PFSK-1 (cell line): ENCODE measurements at regions not wholly inside any gene's neighbourhood (a gene's known extent, or its start where the extent isn't known, plus 50 kb on each side); places are given as distances from the start of the nearest gene placed in this dataset.

Experiments used
- FOXP2 ChIP-seq: optimal IDR thresholded peaks from 2 replicates; pipeline ENCODE3; 2011; ENCODE audit warnings: borderline replicate concordance, control low read depth, inconsistent platforms; ENCODE audit not compliant: insufficient read depth; ENCODE audit errors: extremely low read length, extremely low read depth
- POLR2AphosphoS5 ChIP-seq: IDR thresholded peaks from 2 replicates; pipeline ENCODE4 v1.6.1; 2012; ENCODE audit warnings: low read depth, mild to moderate bottlenecking, control low read depth, low read length, moderate library complexity
- REST ChIP-seq, 2 experiments: IDR thresholded peaks; 2 replicates each; pipeline versions ENCODE4 v1.6.1 to v1.8.0; 2011 to 2012; ENCODE audit warnings: low read depth in 2 of 2, low read length in 2 of 2, control low read depth in 1 of 2, inconsistent platforms in 1 of 2, mild to moderate bottlenecking in 1 of 2, moderate library complexity in 1 of 2; ENCODE audit not compliant: insufficient read depth in 1 of 2
- SIN3A ChIP-seq: IDR thresholded peaks from 2 replicates; pipeline ENCODE4 v1.6.1; 2012; ENCODE audit warnings: mild to moderate bottlenecking, low read length, moderate library complexity, borderline replicate concordance; ENCODE audit not compliant: insufficient read depth
- TAF1 ChIP-seq: IDR thresholded peaks from 2 replicates; pipeline ENCODE4 v1.6.1; 2012; ENCODE audit warnings: low read length, control low read depth, borderline replicate concordance; ENCODE audit not compliant: insufficient read depth

DNA sequence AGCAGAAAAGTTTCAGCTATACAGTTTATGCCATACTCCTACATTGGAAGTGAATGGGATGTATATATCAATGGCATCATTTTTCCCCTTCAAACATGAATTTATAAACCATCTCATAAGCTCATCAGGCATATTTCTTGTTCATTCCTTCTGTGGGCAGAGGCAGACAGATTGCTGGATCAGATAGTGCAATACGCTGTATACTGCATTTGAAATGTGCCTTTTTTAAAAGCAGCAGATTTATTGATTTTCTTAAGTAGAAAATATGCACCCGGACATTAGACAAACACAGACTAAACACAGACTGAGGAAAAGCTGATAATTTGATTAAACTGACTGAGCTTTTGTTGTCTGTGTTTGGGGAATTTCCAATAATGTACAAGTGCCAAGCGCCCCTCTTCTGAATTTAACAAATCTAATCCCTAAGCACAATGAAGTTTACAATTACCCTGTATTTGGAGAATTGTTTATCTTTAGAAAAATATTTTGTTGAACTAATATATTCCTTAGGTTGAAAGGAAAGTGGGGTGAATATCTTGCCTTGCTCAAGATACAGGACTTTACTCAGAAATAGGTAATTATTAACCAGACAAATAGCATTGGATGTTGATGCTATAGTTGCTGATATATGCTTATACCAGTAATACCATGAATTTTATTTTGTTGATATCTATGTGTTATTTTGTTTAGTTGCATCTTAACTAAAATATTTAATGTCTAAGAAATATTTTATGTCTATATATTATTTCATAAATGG, 566.6 kb upstream of the MEF2C start:
- no peak for TF ChIP-seq SIN3A
- no peak for TF ChIP-seq TAF1

DNA sequence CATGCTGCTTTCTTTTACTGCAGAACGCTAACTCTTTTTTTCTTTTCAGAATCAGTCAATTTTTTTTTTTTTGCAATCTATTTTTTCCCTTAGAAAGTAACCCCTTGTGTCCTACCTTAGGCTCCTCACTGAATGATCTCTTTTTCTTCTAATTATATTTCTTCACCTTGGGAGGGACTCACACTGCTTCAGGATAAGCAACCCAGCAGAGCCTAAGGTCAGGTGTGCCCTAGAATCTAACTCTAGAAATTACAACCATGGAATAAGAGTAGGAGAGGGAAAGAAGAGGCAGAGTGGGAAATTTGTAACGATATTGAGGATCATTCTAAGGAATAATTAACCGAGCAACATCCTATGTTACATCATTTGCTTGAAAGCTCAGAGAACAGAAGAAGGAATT, 564.0 kb upstream of the MEF2C start:
- TF ChIP-seq REST (IDR thresholded peaks at IDR 0.05; ENCODE audit: insufficient read depth in 1 of 2, low read depth in 2 of 2, low read length in 2 of 2) (no peak), FOXP2 (no peak), TAF1 (no peak), POLR2AphosphoS5 (no peak)

DNA sequence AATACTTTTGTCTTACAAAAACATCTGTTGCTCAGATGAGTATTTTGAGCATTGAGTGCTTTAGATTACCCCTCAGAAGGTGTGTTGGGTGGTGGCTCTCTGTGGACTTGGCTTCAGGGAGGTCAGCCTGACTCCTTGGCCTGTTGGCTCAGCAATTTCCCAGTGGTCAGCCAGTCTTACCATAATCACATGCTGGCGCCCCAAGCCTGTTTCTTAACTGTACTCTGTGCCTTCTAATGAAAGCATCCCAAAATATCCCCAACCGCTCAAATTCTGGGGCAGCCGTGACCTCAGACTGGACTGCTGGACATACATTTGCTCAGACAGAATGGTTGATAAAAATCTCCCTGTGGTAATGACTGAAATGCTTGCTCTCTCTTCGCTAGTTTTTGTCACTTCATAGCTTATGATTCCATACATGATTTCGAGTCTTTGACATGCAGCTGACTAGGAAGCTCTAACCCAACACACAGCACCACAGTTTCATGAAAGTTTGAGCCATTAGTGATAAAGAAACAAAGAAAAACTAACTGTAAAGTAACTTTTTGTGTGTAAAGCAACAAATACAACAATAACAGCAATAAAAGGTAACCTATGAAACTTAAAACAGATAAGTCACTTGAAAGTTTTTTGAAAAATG, 562.2 kb upstream of the MEF2C start:
- TF ChIP-seq TAF1 (no peak), FOXP2 (no peak), REST (IDR thresholded peaks at IDR 0.05; ENCODE audit: insufficient read depth in 1 of 2, low read depth in 2 of 2, low read length in 2 of 2) (no peak), POLR2AphosphoS5 (no peak), SIN3A (no peak)

DNA sequence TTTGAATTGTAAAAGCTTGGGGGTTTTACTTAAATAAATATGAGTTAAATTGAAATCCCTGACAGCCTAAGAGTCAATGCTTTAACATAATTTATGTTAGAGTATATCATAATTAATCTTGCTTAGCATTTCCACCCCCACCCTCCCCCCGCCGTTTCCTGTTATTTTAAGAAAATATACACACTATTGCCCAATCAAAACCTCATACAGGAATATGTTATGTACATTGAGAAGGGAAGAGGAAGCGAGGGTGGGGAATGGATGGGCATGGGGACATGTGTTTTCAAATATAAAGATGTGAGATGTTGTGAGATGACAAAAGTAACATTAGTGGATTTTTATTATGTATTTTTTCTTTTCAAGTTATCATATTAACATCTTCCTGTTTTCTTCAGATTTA, 561.1 kb upstream of the MEF2C start:
- TF ChIP-seq FOXP2 = no peak
- no peak for TF ChIP-seq POLR2AphosphoS5
- no peak for TF ChIP-seq SIN3A
- no peak for TF ChIP-seq REST (IDR thresholded peaks at IDR 0.05; ENCODE audit: insufficient read depth in 1 of 2, low read depth in 2 of 2, low read length in 2 of 2)
- no peak for TF ChIP-seq TAF1

DNA sequence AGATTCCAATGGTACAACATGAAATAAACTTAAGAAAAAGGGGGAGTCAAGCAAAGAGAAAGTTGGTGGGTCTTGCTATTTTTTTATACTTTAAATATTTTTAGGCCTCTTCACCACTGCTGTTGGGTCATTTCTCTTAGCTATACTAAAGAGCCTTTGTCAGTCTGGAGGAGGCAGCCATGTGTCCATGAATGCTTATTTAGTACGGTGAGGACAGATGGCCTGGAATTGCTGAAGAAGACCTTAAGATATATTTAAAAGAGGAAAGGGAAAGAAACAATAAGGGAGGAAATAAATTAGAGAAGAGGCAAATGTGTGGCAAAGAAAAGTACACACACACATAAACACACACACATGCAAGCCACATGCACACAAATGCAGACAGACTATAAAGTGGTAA, 560.5 kb upstream of the MEF2C start:
- TF ChIP-seq POLR2AphosphoS5 = no peak
- no peak for TF ChIP-seq REST (IDR thresholded peaks at IDR 0.05; ENCODE audit: insufficient read depth in 1 of 2, low read depth in 2 of 2, low read length in 2 of 2)
- TF ChIP-seq FOXP2 = no peak
- TF ChIP-seq SIN3A = no peak
- no peak for TF ChIP-seq TAF1
